Fibroblast of skin of right quadriceps (primary cell): ENCODE measurements at regions not wholly inside any gene's neighbourhood (a gene's known extent, or its start where the extent isn't known, plus 50 kb on each side); places are given as distances from the start of the nearest gene placed in this dataset.
"Not testable (repeated sequence)": the region's sequence is repeated elsewhere in the genome, so short reads cannot be mapped to it uniquely, and the experiment has no call there.

Experiments
- DNase-seq: peaks from one replicate; pipeline ENCODE4 v3.0.0-alpha.2; 2013

- no peak for DNase-seq
Observed at GRCh38 chr14:89697281-89698060, 257.1 kb downstream of the EFCAB11 start.

DNA sequence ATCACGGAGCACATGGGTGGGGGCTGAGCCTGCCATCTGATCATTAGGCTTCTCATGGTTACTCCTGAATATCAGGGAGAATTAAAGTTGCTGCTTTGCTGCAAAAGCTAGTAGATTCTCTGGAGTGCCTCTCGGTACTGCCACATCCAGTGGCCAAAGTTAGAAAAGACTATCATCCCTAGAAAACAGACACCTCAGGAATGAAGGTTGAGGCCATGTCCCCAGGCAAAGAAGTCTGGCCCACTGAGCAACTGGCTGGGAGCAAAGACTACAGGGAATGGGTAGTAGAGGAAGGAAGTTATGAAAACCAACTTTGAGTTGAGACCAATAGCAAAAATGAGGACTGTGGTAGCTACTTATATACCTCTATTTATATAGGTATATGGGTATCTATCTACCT, 258.7 kb downstream of the EFCAB11 start:
- DNase-seq = no peak

DNA sequence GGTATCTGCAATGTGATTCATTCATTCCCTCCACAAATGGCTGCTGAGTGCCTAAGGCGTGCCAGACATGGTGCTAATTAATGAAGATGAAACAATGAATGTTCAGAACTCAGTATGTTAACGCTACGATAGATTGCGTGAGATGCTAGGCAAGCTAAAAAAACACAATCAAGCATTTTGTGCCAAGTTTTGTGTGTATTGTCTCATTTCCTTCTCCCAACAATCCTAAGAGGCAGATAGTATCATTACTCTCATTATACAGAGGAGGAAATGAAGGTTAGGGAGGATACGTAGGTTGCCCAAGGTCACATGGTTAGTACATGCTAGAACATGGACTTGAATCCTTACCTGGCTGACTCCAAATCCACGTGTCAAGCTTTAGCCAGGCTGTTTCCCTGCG, 264.4 kb downstream of the EFCAB11 start:
- DNase-seq = no peak

- DNase-seq = not testable (repeated sequence)
Observed at GRCh38 chr14:89689711-89690110, 264.8 kb downstream of the EFCAB11 start.

- no peak for DNase-seq
Observed at GRCh38 chr14:89688507-89689211, 265.9 kb downstream of the EFCAB11 start.

DNA sequence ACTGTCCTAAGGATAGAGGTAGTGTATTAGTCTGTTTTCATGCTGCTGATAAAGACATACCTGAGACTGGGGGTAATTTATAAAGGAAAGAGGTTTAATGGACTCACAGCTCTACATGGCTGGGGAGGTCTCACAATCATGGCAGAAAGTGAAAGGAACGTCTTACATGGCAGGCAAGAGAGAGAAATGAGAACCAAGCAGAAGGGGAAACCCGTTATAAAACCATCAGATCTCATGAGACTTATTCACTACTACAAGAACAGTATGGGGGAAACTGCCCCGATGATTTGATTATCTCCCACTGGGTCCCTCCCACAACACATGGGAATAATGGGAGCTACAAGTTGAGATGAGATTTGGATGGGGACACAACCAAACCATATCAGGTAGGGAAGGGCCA, 267.4 kb downstream of the EFCAB11 start:
- not testable (repeated sequence) for DNase-seq

GRCh38 chr14:89684139-89684538, 267.1 kb upstream of the FOXN3 start:
- no peak for DNase-seq

DNA sequence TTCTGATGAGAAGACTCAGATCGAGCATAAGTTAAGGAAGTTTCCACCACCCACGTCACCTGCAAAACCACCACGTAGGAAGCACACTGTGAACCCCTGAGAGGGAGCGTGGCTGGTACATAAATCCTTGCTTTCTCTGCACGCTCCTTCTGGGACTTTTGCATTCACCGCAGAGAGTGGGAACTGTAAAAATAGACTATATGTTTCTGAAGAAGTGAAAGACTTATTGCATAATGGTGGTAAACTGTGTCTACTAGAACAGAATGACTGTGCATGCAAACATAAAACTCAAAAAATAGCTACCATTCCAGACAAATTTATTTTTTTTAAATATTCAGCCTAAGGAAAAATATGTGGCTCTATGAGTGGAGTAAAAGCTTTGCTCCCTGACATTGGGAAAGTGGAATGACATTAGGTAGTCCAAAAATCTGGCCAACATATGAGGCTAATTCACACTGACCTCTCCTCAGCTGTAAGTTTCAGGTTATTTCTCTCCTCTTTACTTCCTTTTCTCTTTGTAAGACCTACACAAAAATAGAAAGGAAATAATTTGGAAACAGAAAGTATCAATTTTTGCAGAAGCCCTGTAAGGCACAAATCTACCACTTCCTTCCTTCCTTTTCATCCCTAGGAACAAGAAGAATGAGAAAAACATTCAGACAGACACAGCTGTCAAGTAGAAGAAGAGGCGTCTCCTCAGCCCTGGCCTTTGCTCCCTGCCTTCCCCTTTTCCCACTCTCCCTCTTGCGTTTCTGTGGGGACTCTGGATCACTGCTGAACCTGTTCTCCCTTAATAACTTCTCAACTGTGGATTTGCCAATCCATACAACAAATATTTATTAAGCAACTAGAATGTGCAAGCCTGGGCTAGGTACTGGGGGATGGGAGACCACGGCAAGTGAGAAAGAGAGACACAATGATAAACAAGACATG, 264.3 kb upstream of the FOXN3 start:
- DNase-seq = no peak

DNA sequence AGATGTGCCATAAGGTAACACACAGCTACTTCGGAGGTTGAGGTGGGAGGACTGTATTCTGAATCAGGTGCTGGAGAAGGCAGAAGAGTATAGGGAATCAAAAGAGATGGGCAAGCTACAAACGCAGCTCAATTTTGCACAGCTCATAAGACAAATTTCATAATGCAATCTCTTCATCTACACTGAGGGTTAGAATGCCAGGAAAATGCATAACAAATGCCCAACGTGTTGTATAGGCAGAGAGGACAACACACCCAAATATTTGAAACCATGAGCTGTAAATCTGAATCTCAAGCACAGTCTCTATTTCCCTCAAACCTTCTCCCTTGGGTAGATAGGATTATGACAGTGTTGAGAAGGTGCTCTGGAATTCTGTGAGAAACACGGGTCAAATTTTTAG, 263.1 kb upstream of the FOXN3 start:
- DNase-seq = no peak

GRCh38 chr14:89678768-89679167, 261.7 kb upstream of the FOXN3 start:
- no peak for DNase-seq

DNA sequence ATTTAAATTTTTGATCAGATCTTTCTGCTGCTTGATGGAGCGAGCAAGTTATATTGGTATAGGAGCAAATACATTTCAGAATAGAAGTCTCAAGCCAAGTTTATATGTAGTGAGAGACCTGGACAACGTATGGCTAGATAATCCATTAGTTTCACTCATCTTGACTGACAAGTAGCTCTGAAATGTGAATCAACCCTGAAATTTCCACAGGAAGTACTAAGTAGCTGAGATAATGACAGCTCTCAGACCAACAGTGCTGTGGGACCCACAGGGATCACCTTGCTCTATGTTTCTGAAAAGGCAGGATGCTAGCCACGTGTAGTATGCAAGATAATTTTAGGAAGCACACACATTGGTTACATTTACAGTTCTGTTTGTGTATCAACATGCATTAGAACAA, 258.6 kb upstream of the FOXN3 start:
- DNase-seq = no peak

DNA sequence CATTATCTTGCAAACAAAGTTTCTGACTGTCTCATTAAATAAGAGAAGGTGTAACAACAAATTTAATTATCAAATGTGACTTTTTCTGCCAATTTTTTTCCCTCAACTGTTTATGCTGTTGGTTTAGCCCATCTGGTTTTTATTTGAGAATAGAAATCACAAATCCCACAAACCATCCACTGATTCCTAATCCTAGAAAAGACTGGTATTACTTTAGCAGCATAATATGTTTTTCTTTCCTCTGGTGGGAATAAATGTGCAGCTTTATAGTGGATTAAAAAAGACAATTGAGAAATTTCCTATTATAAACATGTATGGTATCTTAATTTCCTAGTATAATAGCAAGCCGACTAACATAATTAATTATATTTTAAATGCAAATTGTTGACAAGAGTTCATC, 257.9 kb upstream of the FOXN3 start:
- DNase-seq = peak; percentile 55

GRCh38 chr14:89674240-89674639, 257.2 kb upstream of the FOXN3 start:
- DNase-seq = no peak

DNA sequence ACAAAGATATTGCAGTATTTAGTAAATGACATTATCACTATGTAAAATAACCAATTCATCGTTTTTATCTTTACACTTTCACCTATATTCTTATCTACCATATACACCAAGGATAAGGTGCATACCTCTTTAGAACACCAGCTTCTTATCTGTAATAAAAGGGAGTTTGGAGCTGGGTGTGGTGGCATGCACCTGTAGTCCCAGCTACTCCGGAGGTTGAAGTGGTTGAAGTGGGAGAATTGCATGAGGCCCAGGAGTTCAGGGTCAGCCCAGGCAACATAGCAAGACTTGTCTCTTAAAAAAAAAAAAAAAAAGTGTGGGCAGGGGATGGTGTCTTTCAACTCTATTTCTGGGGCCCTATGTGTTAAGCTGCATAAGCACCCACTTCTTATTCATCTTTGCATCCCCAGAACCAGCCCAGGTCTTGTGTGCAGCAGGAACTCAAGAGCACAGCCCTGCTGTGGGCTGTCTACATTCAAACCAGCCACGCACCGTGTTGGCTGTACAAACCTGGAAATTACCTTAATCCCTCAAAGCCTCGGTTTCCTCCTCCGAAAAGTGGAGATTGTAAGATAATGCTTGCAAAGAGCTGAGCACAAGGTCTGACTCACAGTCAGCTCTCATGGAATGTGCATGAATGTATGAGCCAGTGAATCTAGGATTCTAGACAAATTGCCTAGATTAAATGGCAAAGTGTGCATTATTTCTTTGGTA, 256.6 kb upstream of the FOXN3 start:
- peak; percentile 59 for DNase-seq

GRCh38 chr14:89672636-89673511, 255.8 kb upstream of the FOXN3 start:
- DNase-seq = peak; percentile 17

- DNase-seq = no peak
Observed at GRCh38 chr14:89669193-89669592, 252.2 kb upstream of the FOXN3 start.

DNA sequence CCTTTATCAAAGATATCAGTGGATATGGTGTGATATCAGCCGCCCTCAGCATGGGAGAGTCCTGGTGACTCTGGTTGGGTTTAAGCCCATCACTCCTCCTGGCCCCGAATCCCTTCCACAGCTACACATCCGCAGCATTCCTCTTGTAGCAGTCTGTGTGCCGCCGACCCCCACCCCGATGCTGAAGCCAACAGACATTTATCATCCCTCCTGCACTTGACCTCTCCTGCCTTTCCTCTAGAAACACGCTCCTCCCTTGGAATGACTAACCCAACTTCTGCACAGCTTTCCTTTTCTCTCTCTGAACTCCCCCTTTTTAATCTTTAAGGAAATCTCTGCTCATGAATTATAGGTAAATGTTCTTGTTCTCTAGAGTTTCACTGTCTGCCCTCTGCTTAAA, 250.9 kb upstream of the FOXN3 start:
- peak; percentile 64 for DNase-seq

DNA sequence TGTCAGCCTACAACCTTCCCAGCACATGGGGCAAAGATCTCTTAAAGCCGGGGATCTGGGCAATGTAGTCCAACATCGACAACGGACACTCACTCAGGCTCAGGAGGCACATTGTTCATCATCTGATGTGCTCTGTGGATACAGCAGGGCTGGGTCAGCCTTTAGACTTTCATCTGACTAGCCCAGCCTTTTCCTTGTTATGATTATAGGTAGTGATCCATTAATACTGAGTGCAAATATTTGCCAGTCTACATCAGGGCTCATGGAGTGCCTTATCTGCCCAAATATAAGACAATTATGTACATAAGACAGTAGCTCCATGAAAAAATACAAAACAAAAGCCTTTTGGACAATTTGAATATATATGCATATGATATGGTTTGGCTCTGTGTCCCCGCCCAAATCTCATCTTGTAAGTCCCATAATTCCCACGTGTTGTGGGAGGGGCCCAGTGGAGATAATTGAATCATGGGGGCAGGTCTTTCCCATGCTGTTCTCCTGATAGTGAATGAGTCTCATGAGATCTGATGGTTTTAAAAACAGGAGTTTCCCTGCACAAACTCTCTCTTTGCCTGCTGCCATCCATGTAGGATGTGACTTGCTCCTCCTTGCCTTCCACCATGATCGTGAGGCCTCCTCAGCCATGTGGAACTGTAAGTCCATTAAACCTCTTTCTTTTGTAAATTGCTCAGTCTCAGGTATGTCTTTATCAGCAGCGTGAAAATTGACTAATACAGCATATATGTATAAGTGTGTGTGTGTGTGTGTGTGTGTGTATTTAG, 248.5 kb upstream of the FOXN3 start:
- not testable (repeated sequence) for DNase-seq

- no peak for DNase-seq
Observed at GRCh38 chr14:89661392-89661791, 244.4 kb upstream of the FOXN3 start.

GRCh38 chr14:89660625-89661233, 243.7 kb upstream of the FOXN3 start:
- DNase-seq = not testable (repeated sequence)
